Stimulated activated CD4-positive, alpha-beta T cell treated with anti-CD3 and anti-CD28 coated beads, Interleukin-15, amount 100 ng/mL, for 24 hours (primary cell): ENCODE measurements at regions not wholly inside any gene's neighbourhood (a gene's known extent, or its start where the extent isn't known, plus 50 kb on each side); places are given as distances from the start of the nearest gene placed in this dataset.
"Not testable (repeated sequence)": the region's sequence is repeated elsewhere in the genome, so short reads cannot be mapped to it uniquely, and the experiment has no call there.

ENCODE experiments used
- DNase-seq: peaks from one replicate; pipeline ENCODE4 v3.0.0-alpha.2; 2020

GRCh38 chr9:73890685-73891277, 606.4 kb upstream of the RORB start:
- DNase-seq = no peak

GRCh38 chr9:73892335-73892734, 604.8 kb upstream of the RORB start:
- no peak for DNase-seq

GRCh38 chr9:73893230-73893629, 603.9 kb upstream of the RORB start:
- no peak for DNase-seq

GRCh38 chr9:73896061-73896460, 601.1 kb upstream of the RORB start:
- DNase-seq = no peak

- DNase-seq = no peak
These were observed 590.5 kb upstream of the RORB start for GRCh38 chr9:73906671-73907070.

- no peak for DNase-seq
These were observed 585.3 kb upstream of the RORB start for GRCh38 chr9:73911804-73912203.

GRCh38 chr9:73916016-73916673, 581.0 kb upstream of the RORB start:
- no peak for DNase-seq

- no peak for DNase-seq
These were observed 577.4 kb upstream of the RORB start for GRCh38 chr9:73919712-73920111.

GRCh38 chr9:73923796-73924195, 573.3 kb upstream of the RORB start:
- DNase-seq = no peak

- no peak for DNase-seq
These were observed 546.0 kb upstream of the RORB start for GRCh38 chr9:73951147-73951546.

- no peak for DNase-seq
These were observed 534.3 kb upstream of the RORB start for GRCh38 chr9:73962792-73963191.

- DNase-seq = no peak
These were observed 527.2 kb upstream of the RORB start for GRCh38 chr9:73969936-73970335.

- DNase-seq = not testable (repeated sequence)
These were observed 520.7 kb upstream of the RORB start for GRCh38 chr9:73976424-73976823.

- no peak for DNase-seq
These were observed 517.3 kb upstream of the RORB start for GRCh38 chr9:73979894-73980264.

- no peak for DNase-seq
These were observed 516.4 kb upstream of the RORB start for GRCh38 chr9:73980754-73981153.

- DNase-seq = no peak
These were observed 515.7 kb upstream of the RORB start for GRCh38 chr9:73981405-73981804.

GRCh38 chr9:73995836-73996235, 501.3 kb upstream of the RORB start:
- no peak for DNase-seq

- DNase-seq = no peak
These were observed 500.3 kb upstream of the RORB start for GRCh38 chr9:73996844-73997243.

GRCh38 chr9:74001382-74001781, 495.8 kb upstream of the RORB start:
- no peak for DNase-seq

GRCh38 chr9:74006935-74007334, 490.2 kb upstream of the RORB start:
- no peak for DNase-seq

- DNase-seq = no peak
These were observed 489.3 kb upstream of the RORB start for GRCh38 chr9:74007833-74008232.

GRCh38 chr9:74016004-74016403, 481.1 kb upstream of the RORB start:
- DNase-seq = no peak

- no peak for DNase-seq
These were observed 471.7 kb upstream of the RORB start for GRCh38 chr9:74025402-74025925.

GRCh38 chr9:74032421-74032820, 464.7 kb upstream of the RORB start:
- DNase-seq = no peak

GRCh38 chr9:74035786-74036185, 461.3 kb upstream of the RORB start:
- DNase-seq = no peak
